GM21717 (cell line): ENCODE measurements at regions not wholly inside any gene's neighbourhood (a gene's known extent, or its start where the extent isn't known, plus 50 kb on each side); places are given as distances from the start of the nearest gene placed in this dataset.
"Not testable (repeated sequence)": the region's sequence is repeated elsewhere in the genome, so short reads cannot be mapped to it uniquely, and the experiment has no call there.

ENCODE experiments used
- ATAC-seq: cut with Tn5 transposase; IDR thresholded peaks from one replicate; pipeline ENCODE4 v1.9.1; 2021; ENCODE audit warnings: mild to moderate bottlenecking, moderate library complexity; ENCODE audit not compliant: unreplicated experiment

GRCh38 chrX:31014474-31014873, 57.4 kb downstream of the FTHL17 start:
- not testable (repeated sequence) for ATAC-seq

- no peak for ATAC-seq
These were observed 59.3 kb downstream of the FTHL17 start for GRCh38 chrX:31012509-31013025.

- no peak for ATAC-seq
These were observed 64.5 kb downstream of the FTHL17 start for GRCh38 chrX:31007321-31007720.

DNA sequence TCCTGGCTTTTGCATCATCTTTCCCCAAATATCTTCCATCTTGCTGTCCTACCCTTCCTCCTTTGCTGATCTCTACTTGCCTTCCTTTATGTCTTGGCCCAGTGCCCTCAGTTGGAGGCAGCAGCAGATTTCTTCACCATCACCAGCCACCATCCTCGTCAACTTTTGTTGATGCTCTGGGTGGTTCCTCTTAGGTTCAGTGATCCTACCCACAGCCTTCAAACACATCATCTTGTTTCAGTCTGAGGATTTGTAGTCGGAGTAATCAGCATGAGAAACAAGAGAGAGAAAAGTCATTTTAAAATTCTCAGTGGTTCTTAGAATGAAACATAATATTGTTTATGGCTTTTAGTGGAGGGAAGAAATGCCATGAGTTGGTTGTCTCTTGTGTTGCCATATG, 65.8 kb downstream of the FTHL17 start:
- ATAC-seq: no peak

DNA sequence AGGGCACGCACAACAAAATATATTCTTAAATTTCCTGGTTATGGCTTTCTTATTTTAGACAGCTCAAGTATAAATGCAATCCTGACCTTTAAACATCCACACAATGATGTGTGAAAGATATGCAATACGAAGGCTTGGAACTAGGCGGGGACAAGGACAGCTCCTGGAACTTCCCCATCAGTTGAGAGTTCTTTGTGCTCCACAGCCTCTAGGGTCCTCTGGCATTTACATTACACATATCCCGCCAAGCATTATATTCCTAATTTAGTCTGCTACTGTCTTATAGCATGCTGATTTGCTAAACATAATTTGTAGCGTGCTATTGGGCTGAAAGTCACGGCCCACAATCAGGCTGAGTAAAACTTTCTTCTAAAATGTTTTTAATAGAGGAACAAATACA, 74.4 kb downstream of the FTHL17 start:
- no peak for ATAC-seq

DNA sequence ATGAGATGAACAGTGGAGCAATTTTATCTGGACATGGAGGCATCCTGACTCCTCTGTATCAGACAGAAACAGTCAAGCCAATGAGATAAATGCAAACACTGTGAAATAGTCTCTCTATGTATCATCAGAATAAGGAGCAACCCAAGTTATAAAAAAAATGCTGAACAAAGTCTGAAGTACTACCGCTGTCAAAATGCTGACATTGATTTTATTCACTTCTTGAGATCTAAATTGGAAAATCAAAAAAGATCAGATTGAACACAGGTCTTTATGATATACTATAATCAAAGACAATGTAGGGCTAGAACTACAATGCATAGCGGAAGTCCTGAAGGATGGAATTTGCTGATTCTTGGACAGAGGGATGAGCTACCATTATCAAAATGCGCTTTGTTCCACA, 76.1 kb downstream of the FTHL17 start:
- ATAC-seq: no peak

DNA sequence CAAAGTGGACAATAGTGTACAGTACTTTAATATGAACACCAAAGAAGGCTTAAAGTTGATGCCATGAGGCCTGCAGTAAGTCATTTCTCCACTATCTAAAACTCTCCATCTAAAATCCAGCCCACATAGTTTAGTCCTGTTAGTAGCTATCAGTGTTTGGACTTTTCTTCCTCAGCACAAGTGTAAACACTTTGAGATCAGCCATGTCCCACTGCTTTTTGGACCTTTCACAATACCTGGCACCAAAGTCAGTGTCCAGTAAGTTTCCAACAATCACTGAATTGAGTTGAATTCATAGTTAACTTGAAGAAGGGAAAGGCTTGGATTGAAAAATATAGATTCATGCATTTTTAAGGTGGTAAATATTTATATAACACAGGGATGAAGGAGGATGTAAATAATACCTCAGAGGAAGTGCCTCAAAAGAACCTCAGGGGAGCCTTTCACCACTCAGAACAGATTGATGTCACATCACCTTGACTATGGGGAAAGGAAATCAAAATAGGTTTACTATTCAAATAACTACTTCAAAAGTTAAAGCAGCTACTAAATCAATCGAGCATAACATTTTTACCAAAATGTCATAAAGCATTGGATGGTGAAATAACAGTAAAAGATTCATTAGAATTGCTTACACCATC, 76.7 kb downstream of the FTHL17 start:
- no peak for ATAC-seq

DNA sequence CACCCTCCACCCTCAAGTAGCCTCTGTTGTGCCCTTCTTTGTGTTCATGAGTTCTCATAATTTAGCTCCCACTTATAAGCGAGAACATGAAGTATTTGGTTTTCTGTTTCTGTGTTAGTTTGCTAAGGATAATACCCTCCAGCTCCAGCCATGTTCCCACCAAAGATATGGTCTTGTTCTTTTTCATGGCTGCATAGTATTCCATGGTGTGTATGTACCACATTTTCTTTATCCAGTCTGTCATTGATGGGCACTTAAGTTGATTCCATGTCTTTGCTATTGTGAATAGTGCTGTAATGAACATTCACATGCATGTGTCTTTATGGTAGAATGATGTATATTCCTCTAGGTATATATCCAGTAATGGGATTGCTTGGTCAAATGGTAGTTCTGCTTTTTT, 77.8 kb downstream of the FTHL17 start:
- not testable (repeated sequence) for ATAC-seq

DNA sequence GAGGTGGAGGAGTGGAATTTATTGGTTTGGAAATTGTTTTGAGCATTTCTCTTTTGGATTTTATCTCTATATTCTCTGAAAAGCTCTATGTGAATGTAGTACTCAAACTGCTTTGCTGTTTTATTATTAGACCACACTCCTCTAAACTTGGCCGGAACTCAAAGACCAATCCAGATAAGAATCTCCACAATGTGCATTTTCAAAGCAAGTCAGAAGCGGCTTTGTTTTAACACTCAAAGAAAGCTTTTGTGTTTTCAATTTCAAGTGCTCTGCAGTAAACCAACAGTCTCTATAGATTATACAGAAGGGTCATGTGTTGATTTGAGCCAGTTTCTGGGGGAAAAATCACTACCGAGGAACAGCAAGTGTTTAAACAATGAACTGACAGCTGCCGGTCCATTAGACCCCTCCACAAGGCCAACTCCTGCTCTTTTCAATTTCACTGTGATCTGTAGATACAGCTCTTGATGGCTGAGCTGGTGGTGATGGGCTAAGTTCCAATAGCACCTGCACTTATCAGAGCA, 79.4 kb downstream of the FTHL17 start:
- no peak for ATAC-seq

DNA sequence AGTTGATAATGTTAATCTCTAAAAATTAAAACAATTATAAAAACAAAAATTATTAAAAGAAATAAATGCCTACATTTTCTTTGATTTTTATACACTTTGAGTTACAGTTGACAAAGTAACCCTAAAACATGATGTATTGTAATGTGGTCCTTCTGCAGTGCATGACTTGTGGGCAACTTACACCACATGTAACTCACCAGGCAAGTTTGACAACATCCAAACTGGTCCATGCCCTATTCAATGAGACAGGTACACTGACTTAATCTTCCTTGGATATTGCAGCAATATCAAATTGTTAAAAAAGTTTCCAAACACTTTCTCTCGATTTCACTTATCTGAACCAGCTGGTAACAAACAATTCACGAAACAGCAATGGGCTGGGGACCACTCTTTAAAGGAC, 81.5 kb downstream of the FTHL17 start:
- ATAC-seq: no peak

- ATAC-seq: no peak
These were observed 89.4 kb downstream of the FTHL17 start for GRCh38 chrX:30982467-30982866.

- ATAC-seq: no peak
These were observed 89.9 kb downstream of the FTHL17 start for GRCh38 chrX:30981968-30982367.

DNA sequence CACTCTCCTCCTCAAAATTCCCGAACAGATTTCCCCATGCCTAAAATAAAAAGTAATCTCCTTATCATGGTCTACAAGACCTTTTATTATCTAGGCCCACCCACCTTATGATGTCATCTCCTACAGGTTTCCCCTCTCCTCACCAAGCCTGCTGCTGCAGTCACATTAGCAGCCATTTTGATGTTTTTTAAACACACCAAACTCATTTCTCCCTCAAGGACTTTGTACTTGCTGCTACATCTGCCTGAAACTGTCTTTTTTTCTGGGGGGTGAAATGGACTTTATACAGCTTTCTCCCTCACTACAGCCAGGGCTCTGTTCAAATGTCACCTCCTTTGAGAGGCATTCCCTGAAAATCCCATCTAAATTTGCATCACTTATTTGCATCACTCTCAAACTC, 90.2 kb upstream of the TAB3 start:
- ATAC-seq: no peak

DNA sequence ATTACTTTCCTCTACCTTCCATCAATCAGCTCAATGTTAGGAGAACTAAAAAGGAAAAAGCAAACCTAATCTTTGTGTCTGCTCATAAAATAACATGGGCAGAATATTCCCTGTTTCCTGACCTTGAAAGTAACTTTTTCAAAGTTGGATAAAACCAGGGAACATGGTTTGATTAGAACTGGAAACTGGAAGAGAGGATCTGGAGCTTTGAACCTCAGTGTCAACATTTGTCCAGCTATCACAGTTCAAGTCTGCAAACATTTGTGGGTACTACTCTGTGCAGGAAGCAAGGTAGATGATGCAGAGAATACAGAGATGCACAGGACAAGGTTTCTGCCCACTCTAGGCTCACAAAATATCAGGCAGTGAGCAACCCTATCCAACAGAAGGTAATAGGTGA, 86.4 kb upstream of the TAB3 start:
- ATAC-seq: no peak

GRCh38 chrX:30973784-30974427, 84.9 kb upstream of the TAB3 start:
- no peak for ATAC-seq

- peak; percentile 86 for ATAC-seq
These were observed 82.9 kb upstream of the TAB3 start for GRCh38 chrX:30971774-30972603.

GRCh38 chrX:30967516-30967915, 78.5 kb upstream of the TAB3 start:
- no peak for ATAC-seq

DNA sequence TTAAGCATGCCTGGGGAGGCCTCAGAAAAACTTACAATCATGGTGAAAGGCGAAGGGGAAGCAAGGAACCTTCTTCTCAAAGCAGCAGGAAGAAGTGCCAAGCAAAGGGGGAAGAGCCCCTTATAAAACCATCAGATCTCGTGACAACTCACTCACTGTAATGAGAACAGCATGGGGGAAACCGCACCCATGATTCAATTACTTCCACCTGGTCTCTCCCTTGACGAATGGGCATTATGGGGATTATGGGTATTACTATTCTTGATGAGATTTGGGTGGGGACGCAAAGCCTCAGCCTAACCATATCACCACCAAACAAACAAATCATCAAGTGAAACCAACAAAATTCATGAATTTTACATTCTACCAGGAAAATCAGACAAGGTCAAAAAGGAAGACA, 76.7 kb upstream of the TAB3 start:
- no peak for ATAC-seq

DNA sequence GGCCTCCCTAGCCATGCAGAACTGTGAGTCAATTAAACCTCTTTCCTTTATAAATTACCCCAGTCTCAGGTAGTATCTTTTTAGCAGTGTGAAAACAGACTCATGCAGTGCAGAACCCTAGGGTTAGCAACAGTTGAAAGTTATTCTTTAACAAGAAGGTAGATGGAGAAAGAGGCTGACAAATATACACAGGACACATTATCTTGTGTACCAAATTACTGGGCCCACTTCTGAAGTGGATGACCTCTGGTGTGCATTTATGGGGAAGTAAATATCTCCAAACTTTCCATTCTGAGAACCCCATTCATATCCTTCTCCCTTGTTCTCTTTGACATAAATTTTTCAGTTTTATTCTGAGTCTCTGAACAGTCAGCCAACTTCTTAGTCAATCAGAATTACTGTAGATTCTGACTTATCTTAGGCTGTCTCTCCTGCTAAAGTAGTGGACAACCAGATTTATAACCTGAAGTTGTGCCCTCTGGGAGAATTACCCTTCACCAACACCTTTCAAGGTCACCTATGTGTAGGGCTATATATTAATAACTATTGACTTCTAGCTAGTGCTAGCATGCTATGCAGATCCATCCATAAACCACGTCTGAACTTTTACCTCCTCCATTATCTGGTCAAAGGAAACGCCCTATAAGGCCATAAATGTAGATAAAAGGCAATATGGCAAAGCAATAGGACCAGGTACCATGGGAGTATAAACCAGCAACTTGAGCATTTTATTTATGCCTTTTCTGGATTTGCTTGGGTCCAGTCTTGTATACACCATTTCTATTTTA, 72.5 kb upstream of the TAB3 start:
- no peak for ATAC-seq

GRCh38 chrX:30957753-30958152, 68.7 kb upstream of the TAB3 start:
- no peak for ATAC-seq

GRCh38 chrX:30955687-30956086, 66.6 kb upstream of the TAB3 start:
- no peak for ATAC-seq
